HepG2 (cell line): ENCODE measurements at regions not wholly inside any gene's neighbourhood (a gene's known extent, or its start where the extent isn't known, plus 50 kb on each side); places are given as distances from the start of the nearest gene placed in this dataset.
A peak's percentile ranks its signal among the peaks of the same experiment; 100 is the strongest.
"Not testable (repeated sequence)": the region's sequence is repeated elsewhere in the genome, so short reads cannot be mapped to it uniquely, and the experiment has no call there.

Experiments used
- ATAC-seq: fragments of 200-7000 bp; cut with Tn5 transposase; 3 replicates; pipeline ENCODE4 v1.9.1; 2020; ENCODE audit warnings: mild to moderate bottlenecking, moderate library complexity
- BruUV-seq: library from RNA; stranded (reverse); fragments of 400-500 nt; replicated peaks from 2 replicates; lab custom pipeline; 2021; lab: Mats Ljungman, UMichigan
- CTCF ChIA-PET: fragments of 300-600 bp; formaldehyde crosslinking; extraction: SDS; loops from one replicate; lab custom pipeline; 2021; ENCODE audit warnings: low total read pairs, inconsistent platforms, low intra/inter-chr PET ratio; lab: Yijun Ruan, JAX
- POLR2A ChIA-PET: fragments of 350-600 bp; sonication (Branson Sonifier 250); formaldehyde crosslinking; loops from one replicate; lab custom pipeline; 2020; ENCODE audit warnings: antibody characterized with exemption, inconsistent platforms; lab: Yijun Ruan, JAX
- DNase-seq: peaks from one replicate; pipeline ENCODE4 v3.0.0-alpha.2; 2015; ENCODE audit warnings: low spot score
- FAIRE-seq: peaks from 3 replicates; lab custom pipeline; 2011; peaks lifted over from hg19 to GRCh38; lab: Jason Lieb, UNC
- H2AFZ ChIP-seq: one replicate; pipeline ENCODE4 v1.6.1; 2011; ENCODE audit warnings: low read length, inconsistent platforms
- H3K27ac ChIP-seq: fragments of 300-600 bp; 3 replicates; pipeline ENCODE4 v1.8.0; 2011; ENCODE audit warnings: mixed run types, mild to moderate bottlenecking, mixed read lengths, low read length, inconsistent platforms; ENCODE audit not compliant: insufficient read depth; ENCODE audit errors: extremely low read length
- H3K27me3 ChIP-seq, 2 experiments: fragments of 200-600 bp in 1 of 2; 2 replicates in 1 of 2; 3 replicates in 1 of 2; pipeline versions ENCODE4 v1.6.0 to v1.8.0; 2011; ENCODE audit warnings: low read length in 2 of 2, mild to moderate bottlenecking in 2 of 2, moderate library complexity in 2 of 2, inconsistent platforms in 1 of 2; ENCODE audit not compliant: insufficient read depth in 2 of 2, control insufficient read depth in 1 of 2
- H3K36me3 ChIP-seq, 2 experiments: fragments of 200-600 bp in 1 of 2; replicated peaks in 1 of 2; 2 replicates in 1 of 2; 3 replicates in 1 of 2; pipeline versions ENCODE4 v1.5.1 to v1.8.0; 2011; ENCODE audit warnings: low read length in 2 of 2, inconsistent platforms in 1 of 2; ENCODE audit not compliant: insufficient read depth in 2 of 2, control insufficient read depth in 1 of 2
- H3K4me1 ChIP-seq: 2 replicates; pipeline ENCODE4 v1.5.1; 2012; ENCODE audit warnings: low read length, inconsistent platforms; ENCODE audit not compliant: insufficient read depth
- H3K4me2 ChIP-seq: 2 replicates; pipeline ENCODE4 v1.6.0; 2011; ENCODE audit warnings: low read depth, low read length, inconsistent platforms
- H3K4me3 ChIP-seq, 3 experiments: fragments of 200-600 bp in 1 of 3; sonication (generic), shearing (Covaris generic) in 1 of 3; replicated peaks in 1 of 3; 2 replicates each; pipeline ENCODE4 v1.5.1; 2011 to 2016; ENCODE audit warnings: low read length in 3 of 3, inconsistent platforms in 2 of 3, low read depth in 2 of 3, mild to moderate bottlenecking in 2 of 3, control low read depth in 1 of 3, mixed read lengths in 1 of 3; ENCODE audit not compliant: insufficient read depth in 1 of 3
- H3K79me2 ChIP-seq: one replicate; pipeline ENCODE4 v1.6.1; 2011; ENCODE audit warnings: low read length, inconsistent platforms; ENCODE audit not compliant: insufficient read depth
- H3K9ac ChIP-seq: 2 replicates; pipeline ENCODE4 v1.6.0; 2011; ENCODE audit warnings: mild to moderate bottlenecking, low read depth, low read length, inconsistent platforms; ENCODE audit not compliant: insufficient read depth
- H3K9me3 ChIP-seq: 2 replicates; pipeline ENCODE4 v1.5.1; 2012; ENCODE audit warnings: mild to moderate bottlenecking, low read length
- H4K20me1 ChIP-seq: 2 replicates; pipeline ENCODE4 v1.6.0; 2011; ENCODE audit warnings: inconsistent platforms, mild to moderate bottlenecking, low read length, moderate library complexity; ENCODE audit not compliant: insufficient read depth
- CEBPB ChIP-seq: IDR thresholded peaks from 2 replicates; pipeline ENCODE4 v1.6.1; 2011; ENCODE audit warnings: low read depth, low read length, improper control_type of control experiment, borderline replicate concordance
- JUND ChIP-seq: sonication (generic); formaldehyde crosslinking; IDR thresholded peaks from 2 replicates; pipeline ENCODE4 v1.8.0; 2022; ENCODE audit warnings: mild to moderate bottlenecking, missing genetic modification reagents
- TEAD3 ChIP-seq: optimal IDR thresholded peaks from 2 replicates; pipeline ENCODE3; 2016; ENCODE audit warnings: borderline replicate concordance
- ZNF124 ChIP-seq: sonication (generic); formaldehyde crosslinking; IDR thresholded peaks from 2 replicates; pipeline ENCODE4 v1.4.0; 2020; ENCODE audit warnings: missing genetic modification reagents
- ZNF572 ChIP-seq: sonication (generic); formaldehyde crosslinking; IDR thresholded peaks from 2 replicates; pipeline ENCODE4 v1.5.1; 2020; ENCODE audit warnings: mild to moderate bottlenecking, missing genetic modification reagents
- WGBS: methylation state at CpG from one replicate; pipeline ENCODE4 v1.1.6; 2017; ENCODE audit warnings: low lambda C conversion rate; 5-methylcytosine and 5-hydroxymethylcytosine counted together
- in situ Hi-C: cut with HindIII; loops from 2 replicates; pipeline ENCODE4 v1.10.0; 2017; ENCODE audit warnings: low pct_unique_long_range_greater_than_20kb; ENCODE audit not compliant: extremely low pct_ligation_motif_present
- intact Hi-C: fragments of 100-400 bp; cut with micrococcal nuclease; formaldehyde crosslinking; loops from one replicate; pipeline ENCODE4 v1.10.0; 2022; ENCODE audit not compliant: unreplicated experiment

DNA sequence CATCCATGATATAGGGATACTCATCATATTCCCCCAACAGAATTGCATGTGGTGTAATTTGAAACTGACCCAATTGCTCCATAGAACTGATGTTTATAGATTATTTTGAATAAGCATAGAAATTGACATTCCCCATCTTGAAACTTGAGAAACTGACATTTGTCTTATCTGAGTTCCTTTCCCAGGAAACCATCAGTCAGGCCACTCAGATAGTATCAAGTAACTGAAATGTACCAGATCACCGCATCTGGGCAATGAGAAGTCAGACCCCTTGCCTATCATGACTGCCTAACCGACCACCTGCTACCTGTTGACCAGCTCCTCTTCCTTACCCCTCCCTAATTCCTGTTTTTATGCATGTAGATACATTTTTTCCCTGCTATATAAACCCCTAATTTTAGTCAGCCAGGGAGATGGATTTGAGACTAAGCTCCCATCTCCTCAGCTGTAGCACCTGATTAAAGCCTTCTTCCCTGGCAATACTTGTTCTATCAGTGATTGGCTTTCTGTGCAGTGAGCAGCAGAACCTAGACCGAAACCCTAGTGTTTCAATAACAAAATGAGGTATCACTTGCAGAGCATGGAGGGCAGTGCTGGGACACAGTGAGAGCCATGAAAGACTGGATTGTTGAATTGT, 274.5 kb downstream of the LPIN1 start:
- in situ Hi-C loops: no loop called here
- CTCF ChIA-PET: no interaction called here
- FAIRE-seq: no peak

DNA sequence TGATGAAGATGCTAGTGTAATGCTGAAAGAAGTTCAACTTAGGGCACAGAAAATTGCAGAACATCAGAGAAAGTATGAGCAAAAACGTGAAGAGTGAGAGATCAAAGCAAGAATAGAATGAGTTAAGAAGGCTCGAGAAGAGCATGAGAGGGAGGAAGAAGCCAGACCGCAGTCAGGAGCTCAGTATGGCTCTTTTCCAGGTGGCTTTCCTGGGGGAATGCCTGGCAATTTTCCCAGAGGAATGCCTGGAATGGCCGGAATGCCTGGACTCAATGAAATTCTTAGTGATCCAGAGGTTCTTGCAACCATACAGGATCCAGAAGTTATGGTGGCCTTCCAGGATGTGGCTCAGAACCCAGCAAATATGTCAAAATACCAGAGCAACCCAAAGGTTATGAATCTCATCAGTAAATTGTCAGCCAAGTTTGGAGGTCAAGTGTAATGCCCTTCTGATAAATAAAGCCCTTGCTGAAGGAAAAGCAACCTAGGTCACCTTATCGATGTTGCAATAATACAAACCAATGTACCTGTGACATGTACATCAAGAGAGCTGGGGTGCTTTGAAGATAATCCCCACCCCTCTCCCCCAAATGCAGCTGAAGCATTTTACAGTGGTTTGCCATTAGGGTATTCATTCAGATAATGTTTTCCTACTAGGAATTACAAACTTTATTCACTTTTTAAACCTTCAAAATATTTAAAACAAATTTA, 277.9 kb downstream of the LPIN1 start:
- in situ Hi-C loops: not testable (repeated sequence)

More for the DNA sequence above, 274.5 kb downstream of the LPIN1 start:
- DNase-seq (no peak), ATAC-seq (no peak)
- Histone ChIP-seq H3K4me2 (no peak overlapping the region), H3K27me3 (peaks cover 0 to 5% of the 10 kb centered on the region in 2 experiments; a peak in 3 of 5 replicates), H3K9me3 (peaks cover 20% of the 10 kb centered on the region), H3K79me2 (no peaks in the 10 kb centered on the region), H3K4me3 (no peak overlapping the region), H3K9ac (no peak overlapping the region), H3K36me3 (no peaks in the 10 kb centered on the region), H3K4me1 (no peaks in the 10 kb centered on the region), H4K20me1 (no peaks in the 10 kb centered on the region), H3K27ac (no peak overlapping the region), H2AFZ (no peak overlapping the region)
- POLR2A ChIA-PET: no interaction called here
- no TSS peak for BruUV-seq
- TF ChIP-seq JUND: no peak
- TF ChIP-seq ZNF572 (CRISPR knock-in tag): no peak
- TF ChIP-seq ZNF124 (CRISPR knock-in tag): peak; percentile 75; the same call in 1 of the 2 replicates
- intact Hi-C loops: no loop called here
- 3% methylated on average over 3 of the region's 3 CpGs for WGBS

More for the DNA sequence above, 277.9 kb downstream of the LPIN1 start:
- H3K4me3 ChIP-seq, H3K27ac ChIP-seq, H3K4me2 ChIP-seq, H2AFZ ChIP-seq, DNase-seq, POLR2A ChIA-PET, intact Hi-C loops, H3K79me2 ChIP-seq, BruUV-seq, H3K36me3 ChIP-seq, CTCF ChIA-PET, H3K27me3 ChIP-seq, H4K20me1 ChIP-seq, ATAC-seq, H3K4me1 ChIP-seq, FAIRE-seq, H3K9ac ChIP-seq: not testable (repeated sequence)
- TF ChIP-seq TEAD3 (CRISPR knock-in tag): peak; percentile 22
- TF ChIP-seq CEBPB: peak; percentile 74
- WGBS: 4% methylated on average over 5 of the region's 5 CpGs
- peaks cover 20% of the 10 kb centered on the region for H3K9me3 ChIP-seq
